Fibroblast of gingiva (primary cell): ENCODE measurements at regions not wholly inside any gene's neighbourhood (a gene's known extent, or its start where the extent isn't known, plus 50 kb on each side); places are given as distances from the start of the nearest gene placed in this dataset.

Source experiments
- DNase-seq: peaks from one replicate; pipeline ENCODE4 v3.0.0-alpha.2; 2011; ENCODE audit warnings: low read depth

GRCh38 chr15:81523867-81524266 is 149.9 kb upstream of the TMC3 start:
- DNase-seq: no peak

- DNase-seq: no peak
These were observed 146.5 kb upstream of the TMC3 start for GRCh38 chr15:81520480-81520879.

GRCh38 chr15:81516461-81516860 is 142.4 kb upstream of the TMC3 start:
- no peak for DNase-seq

- DNase-seq: no peak
These were observed 142.0 kb upstream of the TMC3 start for GRCh38 chr15:81516012-81516411.

- DNase-seq: no peak
These were observed 140.7 kb upstream of the TMC3 start for GRCh38 chr15:81514725-81515124.

GRCh38 chr15:81511138-81511537 is 137.1 kb upstream of the TMC3 start:
- no peak for DNase-seq

GRCh38 chr15:81507831-81508230 is 133.8 kb upstream of the TMC3 start:
- no peak for DNase-seq

GRCh38 chr15:81506936-81507335 is 132.9 kb upstream of the TMC3 start:
- no peak for DNase-seq

- DNase-seq: no peak
These were observed 132.1 kb upstream of the TMC3 start for GRCh38 chr15:81506071-81506470.

- DNase-seq: no peak
These were observed 130.3 kb upstream of the TMC3 start for GRCh38 chr15:81504170-81504905.

- no peak for DNase-seq
These were observed 128.4 kb upstream of the TMC3 start for GRCh38 chr15:81502439-81502838.

GRCh38 chr15:81500081-81500480 is 126.1 kb upstream of the TMC3 start:
- no peak for DNase-seq

GRCh38 chr15:81498294-81498693 is 124.3 kb upstream of the TMC3 start:
- DNase-seq: no peak

- DNase-seq: no peak
These were observed 123.2 kb upstream of the TMC3 start for GRCh38 chr15:81497238-81497637.

- DNase-seq: no peak
These were observed 121.9 kb upstream of the TMC3 start for GRCh38 chr15:81495780-81496467.

GRCh38 chr15:81492969-81493645 is 119.1 kb upstream of the TMC3 start:
- no peak for DNase-seq

- no peak for DNase-seq
These were observed 118.4 kb upstream of the TMC3 start for GRCh38 chr15:81492331-81492968.

GRCh38 chr15:81491414-81492096 is 117.5 kb upstream of the TMC3 start:
- no peak for DNase-seq

- DNase-seq: no peak
These were observed 111.8 kb upstream of the TMC3 start for GRCh38 chr15:81485806-81486205.

GRCh38 chr15:81484086-81484955 is 110.3 kb upstream of the TMC3 start:
- no peak for DNase-seq

- DNase-seq: no peak
These were observed 109.5 kb upstream of the TMC3 start for GRCh38 chr15:81483496-81483895.
